ENCODE measurements at regions not wholly inside any gene's neighbourhood (a gene's known extent, or its start where the extent isn't known, plus 50 kb on each side); places are given as distances from the start of the nearest gene placed in this dataset.

DNA sequence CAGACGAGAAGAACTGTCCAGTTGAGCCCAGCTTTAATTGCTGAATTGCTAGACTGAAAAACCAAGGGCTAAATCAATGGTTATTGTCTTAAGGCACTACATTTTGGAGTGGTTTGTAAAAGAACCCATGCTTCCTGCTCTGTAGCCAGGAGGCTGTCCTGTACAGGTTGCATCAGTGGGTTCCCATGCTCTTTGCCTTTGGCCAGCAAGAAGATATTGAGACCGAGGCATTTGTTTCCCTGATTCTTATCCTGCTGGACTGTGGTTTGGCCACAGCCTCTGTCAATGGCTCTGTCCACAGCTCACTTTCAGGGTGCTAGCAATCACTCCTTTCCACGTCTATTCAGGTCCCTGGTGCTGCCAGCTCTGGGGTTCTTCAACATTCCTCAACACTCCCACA lies 89.6 kb downstream of the FAM43A start:
- TF ChIP-seq CTCF (IDR thresholded peaks at IDR 0.05; ENCODE audit: borderline replicate concordance, extremely low read depth, low read length, poor library complexity, severe bottlenecking), result no peak
- TF ChIP-seq EZH2 (IDR thresholded peaks at IDR 0.05; ENCODE audit: borderline replicate concordance, low read depth, low read length, severe bottlenecking), result no peak
